ENCODE measurements at regions not wholly inside any gene's neighbourhood (a gene's known extent, or its start where the extent isn't known, plus 50 kb on each side); places are given as distances from the start of the nearest gene placed in this dataset.

DNA sequence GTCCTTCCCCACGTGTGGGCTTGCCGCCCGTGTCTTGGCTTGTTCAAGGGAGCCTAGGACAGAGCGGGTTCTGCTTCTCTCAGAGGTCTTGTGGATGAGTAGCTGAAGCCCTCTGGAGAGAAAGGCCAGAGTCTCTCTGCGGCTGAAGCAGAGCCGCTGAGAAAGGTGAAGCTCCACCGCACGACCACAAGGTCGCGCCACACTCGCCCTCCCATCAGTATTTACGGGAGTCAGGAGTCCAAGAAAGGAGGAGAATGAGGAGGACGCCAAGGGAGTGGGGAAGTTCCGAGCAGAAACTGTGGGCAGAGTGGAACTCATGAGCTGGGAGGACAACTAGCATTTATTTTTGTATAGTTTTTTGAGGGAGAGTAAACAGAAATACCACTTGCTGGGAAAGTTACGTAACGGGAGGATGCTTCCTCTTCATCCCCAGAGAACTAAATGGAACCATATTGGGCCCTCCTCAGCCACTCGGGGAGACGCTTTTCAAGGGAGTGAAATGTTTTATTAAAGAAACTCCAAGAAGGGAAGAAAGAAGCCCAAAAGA, 51.6 kb upstream of the HAO2 start:
- no peaks in the 10 kb centered on the region; the same call in 2 of the 3 replicates for H3K9me3 ChIP-seq (replicated peaks; ENCODE audit: control insufficient read depth, insufficient read depth, low read length)
- no peak for DNase-seq (ENCODE audit: low read depth, low spot score)
- FAIRE-seq = no peak
- H3K4me3 ChIP-seq = no peak overlapping the region; the same call in 1 of the 2 replicates
- no peak overlapping the region for H3K9ac ChIP-seq (ENCODE audit: control insufficient read depth, insufficient read depth, low read length)
- ATAC-seq = peak; percentile 33
- H3K4me1 ChIP-seq (ENCODE audit: control insufficient read depth, insufficient read depth, low read length) = peaks cover 14% of the 10 kb centered on the region
- no peaks in the 10 kb centered on the region for H3K36me3 ChIP-seq (ENCODE audit: control insufficient read depth in 2 of 2, insufficient read depth in 2 of 2, low read length in 1 of 2)
- ChIA-PET RAD21 (ENCODE audit: unreplicated experiment) (interaction anchor here (1.0 to 4.5 kb wide), 14 partner anchors 9 to 178 kb away, joined by 3 to 39 read pairs (median 5); partner anchors contain the start of gene WARS2), CTCF (interaction anchor here (0.9 to 5.0 kb wide), 21 partner anchors 8 to 343 kb away, joined by 3 to 55 read pairs (median 7); partner anchors contain the start of gene HAO2), SMC1A (ENCODE audit: uncharacterized antibody, unreplicated experiment) (interaction anchor here (1.0 to 2.6 kb wide), 14 partner anchors 11 to 181 kb away, joined by 3 to 29 read pairs (median 7); no protein-coding TSS in a partner anchor), POLR2A (interaction anchor here (1.1 to 1.7 kb wide), 2 partner anchors 30 to 50 kb away, joined by 3 to 5 read pairs; no protein-coding TSS in a partner anchor)
- TF ChIP-seq SMC3 (IDR thresholded peaks at IDR 0.05; ENCODE audit: borderline replicate concordance, low read length) = peak; percentile 26; the same call in 1 of the 2 replicates
- TF ChIP-seq, protein P1, sequence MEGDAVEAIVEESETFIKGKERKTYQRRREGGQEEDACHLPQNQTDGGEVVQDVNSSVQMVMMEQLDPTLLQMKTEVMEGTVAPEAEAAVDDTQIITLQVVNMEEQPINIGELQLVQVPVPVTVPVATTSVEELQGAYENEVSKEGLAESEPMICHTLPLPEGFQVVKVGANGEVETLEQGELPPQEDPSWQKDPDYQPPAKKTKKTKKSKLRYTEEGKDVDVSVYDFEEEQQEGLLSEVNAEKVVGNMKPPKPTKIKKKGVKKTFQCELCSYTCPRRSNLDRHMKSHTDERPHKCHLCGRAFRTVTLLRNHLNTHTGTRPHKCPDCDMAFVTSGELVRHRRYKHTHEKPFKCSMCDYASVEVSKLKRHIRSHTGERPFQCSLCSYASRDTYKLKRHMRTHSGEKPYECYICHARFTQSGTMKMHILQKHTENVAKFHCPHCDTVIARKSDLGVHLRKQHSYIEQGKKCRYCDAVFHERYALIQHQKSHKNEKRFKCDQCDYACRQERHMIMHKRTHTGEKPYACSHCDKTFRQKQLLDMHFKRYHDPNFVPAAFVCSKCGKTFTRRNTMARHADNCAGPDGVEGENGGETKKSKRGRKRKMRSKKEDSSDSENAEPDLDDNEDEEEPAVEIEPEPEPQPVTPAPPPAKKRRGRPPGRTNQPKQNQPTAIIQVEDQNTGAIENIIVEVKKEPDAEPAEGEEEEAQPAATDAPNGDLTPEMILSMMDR (IDR thresholded peaks at IDR 0.05 in 2 of 3, conservative IDR thresholded peaks at IDR 0.05 in 1 of 3; ENCODE audit: control insufficient read depth in 2 of 3, extremely low read depth in 1 of 3, insufficient read depth in 1 of 3, low read depth in 3 of 3, low read length in 3 of 3) = peak in 2 of 3 experiments; percentile 36 to 48; a peak in 3 of 6 replicates
- no peak for TF ChIP-seq CBX3 (IDR thresholded peaks at IDR 0.05; ENCODE audit: borderline replicate concordance, low read depth)
- TF ChIP-seq REST (IDR thresholded peaks at IDR 0.05; ENCODE audit: low read depth, low read length) = no peak
- no peak for TF ChIP-seq MYC (IDR thresholded peaks at IDR 0.05; ENCODE audit: insufficient read depth, insufficient read length, insufficient replicate concordance, low read length, severe bottlenecking)
- TF ChIP-seq, protein P2, sequence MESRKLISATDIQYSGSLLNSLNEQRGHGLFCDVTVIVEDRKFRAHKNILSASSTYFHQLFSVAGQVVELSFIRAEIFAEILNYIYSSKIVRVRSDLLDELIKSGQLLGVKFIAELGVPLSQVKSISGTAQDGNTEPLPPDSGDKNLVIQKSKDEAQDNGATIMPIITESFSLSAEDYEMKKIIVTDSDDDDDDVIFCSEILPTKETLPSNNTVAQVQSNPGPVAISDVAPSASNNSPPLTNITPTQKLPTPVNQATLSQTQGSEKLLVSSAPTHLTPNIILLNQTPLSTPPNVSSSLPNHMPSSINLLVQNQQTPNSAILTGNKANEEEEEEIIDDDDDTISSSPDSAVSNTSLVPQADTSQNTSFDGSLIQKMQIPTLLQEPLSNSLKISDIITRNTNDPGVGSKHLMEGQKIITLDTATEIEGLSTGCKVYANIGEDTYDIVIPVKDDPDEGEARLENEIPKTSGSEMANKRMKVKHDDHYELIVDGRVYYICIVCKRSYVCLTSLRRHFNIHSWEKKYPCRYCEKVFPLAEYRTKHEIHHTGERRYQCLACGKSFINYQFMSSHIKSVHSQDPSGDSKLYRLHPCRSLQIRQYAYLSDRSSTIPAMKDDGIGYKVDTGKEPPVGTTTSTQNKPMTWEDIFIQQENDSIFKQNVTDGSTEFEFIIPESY (IDR thresholded peaks at IDR 0.05) = peak; percentile 78; the same call in 1 of the 2 replicates
- TF ChIP-seq MLLT1 (IDR thresholded peaks at IDR 0.05) = 0 out of 2 replicates have a peak, but pooled peaks have one; percentile 25
- H3K4me2 ChIP-seq (ENCODE audit: control insufficient read depth, insufficient read depth) = peak overlapping the region; percentile 82; the same call in 1 of the 2 replicates
- intact Hi-C loops (cut with micrococcal nuclease; ENCODE audit: unreplicated experiment) (loop anchor here (5.0 kb wide), 1 partner anchor 50 kb away; no protein-coding TSS in a partner anchor), in situ Hi-C loops (cut with MboI) (no loop called here)
- H3K79me2 ChIP-seq (ENCODE audit: control insufficient read depth, insufficient read depth, low read length) = no peaks in the 10 kb centered on the region
- no peak overlapping the region for H3K27ac ChIP-seq (ENCODE audit: control insufficient read depth, insufficient read depth)
- BruUV-seq (replicated peaks) = no TSS peak
- 87% methylated on average over 18 of the region's 18 CpGs for WGBS (ENCODE audit: insufficient coverage, insufficient replicate concordance, low lambda C conversion rate, missing lambda C conversion rate)
- H3K27me3 ChIP-seq (replicated peaks in 1 of 2; ENCODE audit: control insufficient read depth in 2 of 2, insufficient read depth in 2 of 2, low read length in 1 of 2) = no peaks in the 10 kb centered on the region
- H2AFZ ChIP-seq (ENCODE audit: control insufficient read depth, low read depth, low read length) = no peak overlapping the region
- H4K20me1 ChIP-seq (ENCODE audit: control insufficient read depth, insufficient read depth) = no peaks in the 10 kb centered on the region

Data from GM12878 (cell line).